ENCODE measurements at regions not wholly inside any gene's neighbourhood (a gene's known extent, or its start where the extent isn't known, plus 50 kb on each side); places are given as distances from the start of the nearest gene placed in this dataset.

- no peak for DNase-seq
Measured at GRCh38 chr6:44561060-44561623, 173.6 kb downstream of the CDC5L start.

GRCh38 chr6:44561832-44562665, 174.5 kb downstream of the CDC5L start:
- no peak for DNase-seq

- no peak for DNase-seq
Measured at GRCh38 chr6:44563397-44563796, 175.9 kb downstream of the CDC5L start.

- DNase-seq, result no peak
Measured at GRCh38 chr6:44564906-44565524, 177.5 kb downstream of the CDC5L start.

- DNase-seq, result no peak
Measured at GRCh38 chr6:44567406-44567805, 179.9 kb downstream of the CDC5L start.

- DNase-seq, result no peak
Measured at GRCh38 chr6:44569131-44569530, 181.6 kb downstream of the CDC5L start.

GRCh38 chr6:44569931-44570385, 182.5 kb downstream of the CDC5L start:
- no peak for DNase-seq

- DNase-seq, result no peak
Measured at GRCh38 chr6:44571510-44571909, 184.0 kb downstream of the CDC5L start.

- no peak for DNase-seq
Measured at GRCh38 chr6:44572346-44572745, 184.8 kb downstream of the CDC5L start.

GRCh38 chr6:44575644-44576043, 188.1 kb downstream of the CDC5L start:
- DNase-seq, result no peak

- DNase-seq, result no peak
Measured at GRCh38 chr6:44576132-44576631, 188.7 kb downstream of the CDC5L start.

- no peak for DNase-seq
Measured at GRCh38 chr6:44580901-44581300, 193.4 kb downstream of the CDC5L start.

GRCh38 chr6:44582930-44583329, 195.4 kb downstream of the CDC5L start:
- DNase-seq, result no peak

GRCh38 chr6:44590471-44590870, 203.0 kb downstream of the CDC5L start:
- DNase-seq, result no peak

GRCh38 chr6:44593539-44593944, 206.0 kb downstream of the CDC5L start:
- DNase-seq, result peak in 5 of 6 experiments; percentile 17 to 44 (median 28)

- no peak for DNase-seq
Measured at GRCh38 chr6:44594481-44594880, 207.0 kb downstream of the CDC5L start.

- no peak for DNase-seq
Measured at GRCh38 chr6:44598679-44599078, 211.2 kb downstream of the CDC5L start.

GRCh38 chr6:44599672-44600071, 212.2 kb downstream of the CDC5L start:
- DNase-seq, result no peak

- DNase-seq, result no peak
Measured at GRCh38 chr6:44603044-44603686, 215.7 kb downstream of the CDC5L start.

GRCh38 chr6:44606504-44606903, 219.0 kb downstream of the CDC5L start:
- DNase-seq, result no peak

- no peak for DNase-seq
Measured at GRCh38 chr6:44606976-44607375, 219.5 kb downstream of the CDC5L start.

- no peak for DNase-seq
Measured at GRCh38 chr6:44608175-44608574, 220.7 kb downstream of the CDC5L start.

GRCh38 chr6:44609051-44609612, 221.6 kb downstream of the CDC5L start:
- no peak for DNase-seq

Data from stimulated activated naive CD4-positive, alpha-beta T cell (primary cell).